Choroid plexus epithelial cell (primary cell): ENCODE measurements at regions not wholly inside any gene's neighbourhood (a gene's known extent, or its start where the extent isn't known, plus 50 kb on each side); places are given as distances from the start of the nearest gene placed in this dataset.
A peak's percentile ranks its signal among the peaks of the same experiment; 100 is the strongest.
"Not testable (repeated sequence)": the region's sequence is repeated elsewhere in the genome, so short reads cannot be mapped to it uniquely, and the experiment has no call there.

Experiments
- DNase-seq: peaks from one replicate; pipeline ENCODE4 v3.0.0-alpha.2; 2010; ENCODE audit warnings: low read depth
- H3K4me3 ChIP-seq: 2 replicates; pipeline ENCODE4 v1.5.1; 2011; ENCODE audit warnings: low read depth, mild to moderate bottlenecking, control low read depth, low read length, moderate library complexity
- TF ChIP-seq, protein P1 (sequence below): conservative IDR thresholded peaks from 2 replicates; pipeline ENCODE4 v1.5.1; 2011; ENCODE audit warnings: low read depth, mild to moderate bottlenecking, control low read depth, inconsistent platforms, low read length, moderate library complexity

DNA sequence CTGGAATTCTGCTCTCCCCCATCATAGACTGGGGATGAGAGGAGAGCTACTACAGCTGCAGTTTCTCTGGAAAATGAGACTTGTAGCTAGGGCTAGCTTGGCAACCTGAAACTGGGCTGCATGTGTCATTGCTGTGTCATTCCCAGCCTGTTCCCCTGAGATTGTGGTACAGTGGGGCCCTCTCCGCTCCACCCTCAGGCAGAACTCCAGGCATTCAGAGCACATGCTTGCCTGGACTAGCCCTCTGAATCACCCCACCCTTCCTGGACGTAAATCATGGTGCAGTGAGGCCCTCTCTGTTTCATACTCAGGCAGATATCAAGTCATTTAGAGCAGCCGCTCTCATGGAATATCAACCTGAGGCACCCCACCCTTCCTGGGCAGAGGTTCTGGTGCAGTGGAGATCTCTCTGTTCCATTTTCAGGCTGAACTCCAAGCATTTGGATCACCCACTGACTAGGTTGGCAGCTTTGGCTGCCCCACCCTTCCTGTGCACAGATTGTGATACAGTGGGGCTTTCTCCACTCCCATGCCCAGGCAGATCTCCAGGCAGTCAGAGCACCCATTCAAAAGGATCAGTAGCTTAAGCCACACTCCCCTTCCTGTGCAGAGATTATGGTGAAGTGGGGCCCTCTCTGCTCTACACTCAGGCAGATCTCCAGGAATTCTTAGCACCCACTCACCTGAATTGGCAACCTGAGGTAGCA lies 274.4 kb downstream of the C11orf87 start:
- DNase-seq = no peak
- H3K4me3 ChIP-seq = no peak overlapping the region
- TF ChIP-seq, protein P1, sequence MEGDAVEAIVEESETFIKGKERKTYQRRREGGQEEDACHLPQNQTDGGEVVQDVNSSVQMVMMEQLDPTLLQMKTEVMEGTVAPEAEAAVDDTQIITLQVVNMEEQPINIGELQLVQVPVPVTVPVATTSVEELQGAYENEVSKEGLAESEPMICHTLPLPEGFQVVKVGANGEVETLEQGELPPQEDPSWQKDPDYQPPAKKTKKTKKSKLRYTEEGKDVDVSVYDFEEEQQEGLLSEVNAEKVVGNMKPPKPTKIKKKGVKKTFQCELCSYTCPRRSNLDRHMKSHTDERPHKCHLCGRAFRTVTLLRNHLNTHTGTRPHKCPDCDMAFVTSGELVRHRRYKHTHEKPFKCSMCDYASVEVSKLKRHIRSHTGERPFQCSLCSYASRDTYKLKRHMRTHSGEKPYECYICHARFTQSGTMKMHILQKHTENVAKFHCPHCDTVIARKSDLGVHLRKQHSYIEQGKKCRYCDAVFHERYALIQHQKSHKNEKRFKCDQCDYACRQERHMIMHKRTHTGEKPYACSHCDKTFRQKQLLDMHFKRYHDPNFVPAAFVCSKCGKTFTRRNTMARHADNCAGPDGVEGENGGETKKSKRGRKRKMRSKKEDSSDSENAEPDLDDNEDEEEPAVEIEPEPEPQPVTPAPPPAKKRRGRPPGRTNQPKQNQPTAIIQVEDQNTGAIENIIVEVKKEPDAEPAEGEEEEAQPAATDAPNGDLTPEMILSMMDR = no peak

DNA sequence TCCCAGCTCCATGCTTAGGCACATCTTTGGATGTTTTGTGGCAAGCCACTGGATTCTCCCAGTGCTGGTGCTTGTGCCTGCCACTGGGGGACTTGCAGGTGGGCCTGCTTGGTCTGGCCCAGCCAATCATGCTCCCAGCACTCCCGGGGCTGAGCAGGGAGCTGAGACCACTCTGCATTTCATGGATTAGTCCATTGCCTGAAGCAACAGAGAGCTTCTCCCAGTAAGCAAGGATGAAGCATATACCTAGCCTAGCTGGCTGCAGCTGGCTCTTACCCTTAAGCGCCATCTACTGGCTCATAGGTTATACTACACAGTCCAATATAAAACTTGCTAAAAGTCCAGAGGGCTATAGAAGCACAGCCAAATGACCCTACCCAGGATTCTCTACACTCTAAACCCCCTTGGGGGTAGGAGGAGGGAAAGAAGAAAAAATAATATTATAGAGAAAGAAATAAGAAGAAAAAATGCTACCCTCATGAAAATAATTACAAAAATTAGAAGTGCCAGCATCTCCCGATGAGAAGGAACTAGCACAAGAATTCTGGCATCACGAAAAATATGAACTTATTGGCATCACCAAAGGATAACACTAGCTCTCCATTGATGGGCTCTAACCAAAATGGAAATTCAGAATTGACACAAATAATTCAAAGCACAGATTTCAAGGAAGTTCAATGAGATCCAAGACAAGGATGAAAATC lies 275.3 kb downstream of the C11orf87 start:
- no peak overlapping the region for H3K4me3 ChIP-seq
- TF ChIP-seq, protein P1 = peak; percentile 89
- peak; percentile 83 for DNase-seq

DNA sequence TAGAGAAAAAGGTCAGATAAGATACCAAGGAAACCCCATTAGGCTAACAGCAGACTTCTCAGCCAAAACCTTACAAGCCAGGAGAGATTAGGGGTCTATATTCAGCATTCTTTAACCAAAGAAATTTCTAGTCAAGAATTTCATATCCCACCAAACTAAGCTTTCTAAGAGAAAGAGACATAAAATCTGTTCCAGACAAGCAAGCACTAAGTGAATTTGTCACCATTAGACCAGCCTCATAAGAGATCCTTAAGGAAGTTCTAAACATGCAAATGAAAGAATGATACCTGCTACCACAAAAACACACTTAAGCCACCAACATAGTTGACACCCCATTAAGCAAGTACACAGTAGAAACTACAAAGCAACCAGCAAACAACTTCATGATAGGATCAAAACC lies 276.2 kb downstream of the C11orf87 start:
- no peak overlapping the region for H3K4me3 ChIP-seq
- TF ChIP-seq, protein P1 = no peak
- no peak for DNase-seq

DNA sequence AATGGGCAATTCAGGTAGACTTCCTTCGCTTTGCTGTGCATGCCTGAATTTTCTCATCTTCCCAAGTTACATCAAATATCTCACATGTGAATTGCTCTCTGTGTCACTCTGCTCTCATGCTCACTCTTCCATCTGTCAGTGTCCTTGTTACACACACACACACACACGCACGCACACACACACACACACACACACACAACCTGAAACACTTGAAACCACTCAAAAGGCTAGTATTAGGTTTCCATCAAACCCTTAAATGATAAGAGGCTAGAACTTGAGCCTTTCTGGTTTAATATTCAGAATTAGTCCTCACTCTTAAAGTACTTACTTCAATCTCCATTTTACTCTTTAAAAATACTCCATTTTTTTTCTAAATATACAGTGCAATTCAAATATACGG lies 282.4 kb downstream of the C11orf87 start:
- TF ChIP-seq, protein P1 = no peak
- no peak for DNase-seq
- no peak overlapping the region for H3K4me3 ChIP-seq

DNA sequence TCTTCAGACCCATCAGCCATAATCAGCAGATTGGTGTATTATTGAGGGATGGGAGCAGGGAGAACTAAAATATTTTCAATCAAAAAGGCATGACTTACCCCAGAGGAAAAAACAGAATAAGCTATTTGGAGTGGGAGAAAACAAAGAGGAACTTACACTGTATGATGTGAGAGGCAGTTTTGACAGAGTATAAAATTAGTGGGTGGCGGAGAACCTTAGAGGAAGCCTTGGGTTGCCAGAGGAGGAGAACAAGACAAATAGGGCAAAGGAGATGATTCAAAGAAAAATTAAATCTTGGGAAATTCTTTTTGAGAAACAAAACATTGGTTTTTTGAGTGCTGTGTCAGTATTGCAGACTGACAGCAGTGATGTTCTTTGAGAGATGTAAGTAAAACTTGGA lies 285.0 kb downstream of the C11orf87 start:
- no peak overlapping the region for H3K4me3 ChIP-seq
- TF ChIP-seq, protein P1 = no peak
- no peak for DNase-seq

DNA sequence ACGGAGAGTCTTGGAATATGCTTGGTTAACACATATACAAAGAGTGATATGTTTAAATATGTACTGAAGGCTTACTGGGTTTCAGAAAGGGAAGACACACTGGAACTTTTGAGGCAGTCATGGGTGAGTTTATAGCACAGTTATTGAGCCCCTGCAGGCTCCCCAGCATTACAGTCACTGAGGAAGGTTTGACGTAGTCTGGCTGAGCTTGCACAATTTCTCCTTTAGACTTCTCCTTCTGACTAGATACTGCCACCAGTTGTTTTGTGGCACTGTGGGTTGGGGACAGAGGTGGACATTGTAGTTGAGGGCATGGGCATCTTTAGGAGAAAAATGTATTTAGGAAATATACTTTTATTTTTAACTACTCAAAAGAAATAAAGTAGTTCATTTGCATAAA lies 285.4 kb downstream of the C11orf87 start:
- H3K4me3 ChIP-seq = no peak overlapping the region
- TF ChIP-seq, protein P1 = no peak
- no peak for DNase-seq

DNA sequence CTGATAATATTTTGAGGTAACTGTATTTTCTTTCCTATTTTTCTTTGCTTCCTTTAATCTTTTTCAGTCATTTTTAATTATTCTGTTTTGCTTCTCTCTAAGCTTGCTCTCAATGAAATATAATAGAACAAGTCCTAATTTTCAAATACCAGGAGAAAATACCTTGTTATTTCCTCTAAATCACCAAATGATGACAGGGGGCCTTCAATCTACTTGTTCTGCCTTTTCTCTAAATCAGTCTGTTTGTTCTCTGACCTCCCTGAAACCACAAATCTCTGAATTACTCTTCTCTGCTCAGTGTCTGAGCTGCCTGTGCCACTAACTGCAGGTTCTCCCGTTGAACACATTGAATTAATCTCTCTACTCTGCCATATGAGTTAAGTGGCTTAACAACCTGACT lies 286.2 kb downstream of the C11orf87 start:
- H3K4me3 ChIP-seq = no peak overlapping the region
- TF ChIP-seq, protein P1 = no peak
- no peak for DNase-seq

DNA sequence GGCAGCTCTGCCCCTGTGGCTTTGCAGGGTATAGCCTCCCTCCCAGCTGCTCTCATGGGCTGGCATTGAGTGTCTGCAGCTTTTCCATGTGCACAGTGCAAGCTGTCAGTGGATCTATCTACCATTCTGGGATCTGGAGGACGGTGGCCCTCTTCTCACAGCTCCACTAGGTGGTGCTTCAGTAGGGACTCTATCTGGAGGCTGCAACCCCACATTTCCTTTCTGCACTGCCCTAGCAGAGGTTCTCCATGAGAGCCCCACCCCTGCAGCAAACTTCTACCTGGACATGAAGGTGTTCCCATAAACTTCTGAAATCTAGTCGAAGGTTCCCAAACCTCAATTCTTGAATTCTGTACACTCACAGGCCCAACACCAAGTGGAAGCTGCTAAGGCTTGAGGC lies 292.5 kb downstream of the C11orf87 start:
- H3K4me3 ChIP-seq, DNase-seq: not testable (repeated sequence)

DNA sequence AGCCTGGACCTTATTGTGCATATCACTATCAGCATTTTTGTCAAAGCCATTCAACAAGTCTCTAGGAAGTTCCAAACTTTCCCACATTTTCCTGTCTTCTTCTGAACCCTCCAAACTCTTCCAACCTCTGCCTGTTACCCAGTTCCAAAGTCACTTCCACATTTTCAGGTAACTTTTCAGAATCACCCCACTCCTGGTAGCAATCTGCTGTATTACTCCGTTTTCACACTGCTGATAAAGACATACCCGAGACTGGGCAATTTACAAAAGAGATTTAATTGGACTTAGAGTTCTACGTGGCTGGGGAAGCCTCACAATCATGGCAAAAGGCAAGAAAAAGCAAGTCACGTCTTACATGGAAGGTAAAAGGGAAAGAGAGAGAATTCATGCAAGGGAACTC lies 293.4 kb downstream of the C11orf87 start:
- not testable (repeated sequence) for H3K4me3 ChIP-seq, DNase-seq
